ENCODE measurements at regions not wholly inside any gene's neighbourhood (a gene's known extent, or its start where the extent isn't known, plus 50 kb on each side); places are given as distances from the start of the nearest gene placed in this dataset.

- ChIA-PET CTCF (ENCODE audit: low intra/inter-chr PET ratio) (no interaction called here), POLR2A (interaction anchor here (0.5 to 1.2 kb wide), 4 partner anchors 13 to 185 kb away, joined by 3 to 4 read pairs (median 4); no protein-coding TSS in a partner anchor)
- 3% methylated on average over 2 of the region's 2 CpGs for WGBS (ENCODE audit: insufficient coverage, low coverage, missing lambda C conversion rate)
- Histone ChIP-seq H3K4me2 (ENCODE audit: insufficient read depth, low read length) (no peak overlapping the region), H3K27ac (ENCODE audit: extremely low read depth, low read depth, low read length) (no peak overlapping the region), H3K79me2 (ENCODE audit: control insufficient read depth, insufficient read depth, low read length) (no peaks in the 10 kb centered on the region), H2AFZ (ENCODE audit: low read depth, low read length) (no peak overlapping the region), H3K9me3 (replicated peaks; ENCODE audit: control insufficient read depth, insufficient read depth, low read depth, low read length) (no peaks in the 10 kb centered on the region), H3K9ac (ENCODE audit: insufficient read depth in 1 of 2, low read depth in 2 of 2, low read length in 2 of 2) (no peak overlapping the region), H3K4me1 (replicated peaks in 1 of 2; ENCODE audit: control insufficient read depth in 2 of 2, insufficient read depth in 2 of 2, low read length in 2 of 2) (no peaks in the 10 kb centered on the region; a peak in 1 of 5 replicates), H3K9me1 (ENCODE audit: control insufficient read depth, insufficient read depth, low read length) (no peaks in the 10 kb centered on the region), H3K36me3 (ENCODE audit: control insufficient read depth, insufficient read depth, low read length) (no peaks in the 10 kb centered on the region), H4K20me1 (replicated peaks; ENCODE audit: control insufficient read depth, insufficient read depth, low read length) (no peaks in the 10 kb centered on the region), H3K4me3 (no peak overlapping the region), H3K27me3 (ENCODE audit: control insufficient read depth in 2 of 2, insufficient read depth in 2 of 2, low read length in 2 of 2) (peaks cover 5 to 9% of the 10 kb centered on the region in 2 experiments; a peak in 4 of 5 replicates)
- DNase-seq (ENCODE audit: extremely low read depth in 1 of 4, low spot score in 3 of 4) (no peak), FAIRE-seq (no peak), ATAC-seq (no peak)
- no peak for TF ChIP-seq COPS2 (conservative IDR thresholded peaks at IDR 0.05)
- no peak for TF ChIP-seq TRIM28 (IDR thresholded peaks at IDR 0.05)
- no peak for TF ChIP-seq FOXK1 (CRISPR knock-in tag; IDR thresholded peaks at IDR 0.05; ENCODE audit: borderline replicate concordance)
- no peak for TF ChIP-seq KLF1 (tag; IDR thresholded peaks at IDR 0.05)
- TF ChIP-seq PML (IDR thresholded peaks at IDR 0.05; ENCODE audit: low read length) = no peak
- TF ChIP-seq YBX1 (IDR thresholded peaks at IDR 0.05) = no peak
- TF ChIP-seq ZFP30 (CRISPR knock-in tag; IDR thresholded peaks at IDR 0.05; ENCODE audit: borderline replicate concordance) = no peak
- TF ChIP-seq ZBTB8A (IDR thresholded peaks at IDR 0.05; ENCODE audit: partially characterized antibody) = no peak
- no peak for TF ChIP-seq GTF2B (IDR thresholded peaks at IDR 0.05; ENCODE audit: extremely low read depth, insufficient read length)
- TF ChIP-seq ELK3 (CRISPR knock-in tag; IDR thresholded peaks at IDR 0.05) = no peak
- TF ChIP-seq GABPB1 (CRISPR knock-in tag; IDR thresholded peaks at IDR 0.05) = no peak
- no peak for TF ChIP-seq PRDM10 (IDR thresholded peaks at IDR 0.05; ENCODE audit: partially characterized antibody)
- no peak for TF ChIP-seq ATF3 (IDR thresholded peaks at IDR 0.05)
- TF ChIP-seq ATF3 (CRISPR knock-in tag; conservative IDR thresholded peaks at IDR 0.05) = no peak
- no peak for TF ChIP-seq ATF2 (CRISPR knock-in tag; IDR thresholded peaks at IDR 0.05)
- TF ChIP-seq ZNF165 (CRISPR knock-in tag; IDR thresholded peaks at IDR 0.05; ENCODE audit: borderline replicate concordance) = no peak
- no peak for TF ChIP-seq TEAD4 (IDR thresholded peaks at IDR 0.05; ENCODE audit: low read length)
- no peak for TF ChIP-seq TEAD4 (CRISPR knock-in tag; IDR thresholded peaks at IDR 0.05; ENCODE audit: borderline replicate concordance)
- in situ Hi-C loops (cut with MboI) = no loop called here
- intact Hi-C loops (cut with micrococcal nuclease) = no loop called here
- no TSS peak for BruUV-seq (replicated peaks)
These were observed 81.1 kb downstream of the TENT5C start for GRCh38 chr1:117686907-117687306.
